Calu3 (cell line): ENCODE measurements at regions not wholly inside any gene's neighbourhood (a gene's known extent, or its start where the extent isn't known, plus 50 kb on each side); places are given as distances from the start of the nearest gene placed in this dataset.

Source experiments
- BruUV-seq: library from RNA; stranded (reverse); fragments of 400-500 nt; replicated peaks from 2 replicates; lab custom pipeline; 2021; lab: Mats Ljungman, UMichigan
- CTCF ChIA-PET: fragments of 300-600 bp; sonication (Branson Sonifier 250); formaldehyde crosslinking; loops from one replicate; lab custom pipeline; 2022; ENCODE audit warnings: antibody characterized with exemption; lab: Charles Lee
- DNase-seq: peaks from one replicate; pipeline ENCODE4 v3.0.0; 2022
- H3K27ac Mint-ChIP-seq: one replicate; pipeline ENCODE4 v1.8.0; 2022; ENCODE audit warnings: mixed read lengths; ENCODE audit not compliant: unreplicated experiment
- H3K27me3 Mint-ChIP-seq: one replicate; pipeline ENCODE4 v1.8.0; 2022; ENCODE audit warnings: mixed read lengths; ENCODE audit not compliant: unreplicated experiment
- H3K36me3 Mint-ChIP-seq: one replicate; pipeline ENCODE4 v1.8.0; 2022; ENCODE audit warnings: mild to moderate bottlenecking, moderate library complexity, mixed read lengths; ENCODE audit not compliant: insufficient read depth, unreplicated experiment
- H3K4me1 Mint-ChIP-seq: one replicate; pipeline ENCODE4 v1.8.0; 2022; ENCODE audit warnings: mild to moderate bottlenecking, low read depth, mixed read lengths; ENCODE audit not compliant: unreplicated experiment
- H3K4me3 Mint-ChIP-seq: one replicate; pipeline ENCODE4 v1.8.0; 2022; ENCODE audit warnings: mild to moderate bottlenecking, low read depth, moderate library complexity, mixed read lengths; ENCODE audit not compliant: unreplicated experiment
- H3K9me3 Mint-ChIP-seq: one replicate; pipeline ENCODE4 v1.8.0; 2022; ENCODE audit warnings: low read depth, mixed read lengths; ENCODE audit not compliant: unreplicated experiment
- CTCF ChIP-seq: fragments of 200-600 bp; IDR thresholded peaks from one replicate; pipeline ENCODE4 v1.8.0; 2022; ENCODE audit warnings: antibody characterized with exemption; ENCODE audit not compliant: unreplicated experiment
- intact Hi-C: fragments of 100-400 bp; cut with micrococcal nuclease; formaldehyde crosslinking; loops from one replicate; pipeline ENCODE4 v1.10.0; 2022; ENCODE audit not compliant: unreplicated experiment

DNA sequence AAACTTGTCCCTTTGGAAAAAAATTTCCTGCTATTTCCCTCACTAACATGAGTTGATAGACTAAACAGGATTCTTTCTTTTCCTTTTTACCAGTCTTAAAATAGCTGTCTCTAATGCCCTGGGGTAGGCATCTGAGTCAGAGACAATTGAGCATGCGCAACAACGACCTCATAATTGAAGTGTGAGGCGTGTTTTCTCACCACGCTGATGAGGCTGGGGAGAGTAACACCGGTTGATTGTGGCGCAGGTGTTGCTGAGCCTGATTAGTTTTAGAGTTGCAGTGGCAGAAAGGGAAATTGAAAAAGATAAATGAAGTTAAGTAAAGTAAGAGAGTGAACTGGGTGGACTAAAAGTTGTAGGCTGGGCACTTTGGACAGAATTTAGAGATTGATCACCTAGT, 213.7 kb downstream of the TLR4 start:
- no TSS peak for BruUV-seq
- DNase-seq = no peak
- no peak overlapping the region for H3K4me3 Mint-ChIP-seq
- intact Hi-C loops = no loop called here
- H3K36me3 Mint-ChIP-seq = no peaks in the 10 kb centered on the region
- no peaks in the 10 kb centered on the region for H3K27me3 Mint-ChIP-seq
- no peaks in the 10 kb centered on the region for H3K4me1 Mint-ChIP-seq
- TF ChIP-seq CTCF = no peak
- peaks cover 13% of the 10 kb centered on the region for H3K9me3 Mint-ChIP-seq
- CTCF ChIA-PET = no interaction called here
- no peak overlapping the region for H3K27ac Mint-ChIP-seq

DNA sequence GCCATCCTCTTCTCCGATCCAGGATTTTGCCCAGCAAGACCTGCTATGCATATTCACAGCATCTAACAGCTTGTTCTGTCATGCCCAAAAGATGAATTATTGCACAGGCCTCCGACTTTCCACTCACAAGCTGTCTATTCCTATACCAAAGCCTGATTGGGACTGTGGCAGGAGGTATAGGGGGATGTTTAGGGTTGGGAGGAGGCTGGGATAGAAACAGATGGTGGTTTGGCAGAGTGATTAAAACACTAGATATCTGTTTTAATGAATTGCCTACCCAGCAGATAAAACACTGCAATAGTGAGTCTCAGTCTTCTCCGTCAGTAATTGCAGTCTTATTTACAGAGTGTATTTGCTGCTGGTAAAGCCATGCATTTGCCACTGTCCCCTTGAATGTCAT, 215.3 kb downstream of the TLR4 start:
- no peaks in the 10 kb centered on the region for H3K4me1 Mint-ChIP-seq
- BruUV-seq = no TSS peak
- no peaks in the 10 kb centered on the region for H3K27me3 Mint-ChIP-seq
- CTCF ChIA-PET = no interaction called here
- TF ChIP-seq CTCF = no peak
- no peaks in the 10 kb centered on the region for H3K36me3 Mint-ChIP-seq
- DNase-seq = no peak
- intact Hi-C loops = no loop called here
- no peak overlapping the region for H3K27ac Mint-ChIP-seq
- H3K4me3 Mint-ChIP-seq = no peak overlapping the region
- peaks cover 13% of the 10 kb centered on the region for H3K9me3 Mint-ChIP-seq

DNA sequence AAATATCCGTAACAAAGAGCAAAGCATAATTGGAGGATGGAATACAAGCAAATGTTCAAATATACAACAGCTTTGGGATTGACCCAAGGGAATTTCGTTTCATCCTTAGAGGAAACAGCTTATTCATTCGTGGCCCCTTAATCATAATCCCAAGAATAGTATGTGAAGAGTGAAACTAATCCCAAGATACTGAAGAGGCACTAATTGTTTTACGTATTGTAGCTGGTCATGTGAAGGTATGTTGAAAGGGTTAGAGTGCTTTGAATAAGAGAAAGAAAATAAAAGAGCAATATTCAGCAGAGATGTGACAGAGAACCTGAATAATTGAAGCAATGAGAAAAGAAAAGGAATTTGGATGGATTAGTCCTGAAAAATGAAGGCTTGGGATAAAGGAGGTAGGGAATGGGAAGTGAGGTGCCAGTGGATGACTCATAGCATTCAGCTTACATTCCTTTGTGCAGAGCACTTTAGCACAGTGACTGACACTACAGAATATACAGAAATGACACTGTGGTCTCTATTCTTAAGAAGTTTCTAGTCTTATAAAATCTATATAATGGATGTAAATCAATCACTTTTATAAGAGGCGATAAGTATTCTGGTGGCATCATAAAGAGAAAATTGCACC, 221.9 kb downstream of the TLR4 start:
- Mint-ChIP-seq H3K27ac (no peak overlapping the region), H3K4me3 (no peak overlapping the region), H3K4me1 (no peaks in the 10 kb centered on the region), H3K9me3 (peaks cover 15% of the 10 kb centered on the region), H3K36me3 (no peaks in the 10 kb centered on the region), H3K27me3 (no peaks in the 10 kb centered on the region)
- CTCF ChIA-PET = no interaction called here
- no peak for TF ChIP-seq CTCF
- intact Hi-C loops = no loop called here
- no TSS peak for BruUV-seq
- no peak for DNase-seq

DNA sequence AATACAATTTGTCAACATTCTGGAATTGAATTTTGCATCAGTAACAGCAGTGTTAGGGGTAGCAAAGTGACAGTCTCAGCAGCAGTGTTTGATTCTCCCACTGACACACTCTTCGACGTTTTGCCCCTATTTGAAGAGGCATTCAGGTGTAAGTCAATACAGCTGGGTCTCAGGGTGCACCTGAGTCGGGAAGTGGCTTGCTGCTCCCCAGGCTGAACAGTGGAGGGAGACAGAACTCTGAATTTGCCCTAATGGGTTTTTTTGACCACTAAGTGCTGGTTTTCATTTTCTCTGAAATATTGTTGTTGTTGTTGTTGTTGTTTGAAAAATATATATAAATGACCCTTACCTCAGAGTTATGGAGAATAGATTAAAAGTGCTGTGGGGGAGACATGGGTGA, 223.2 kb downstream of the TLR4 start:
- H3K4me1 Mint-ChIP-seq = no peaks in the 10 kb centered on the region
- CTCF ChIA-PET = no interaction called here
- intact Hi-C loops = no loop called here
- H3K27ac Mint-ChIP-seq = no peak overlapping the region
- H3K36me3 Mint-ChIP-seq = no peaks in the 10 kb centered on the region
- DNase-seq = no peak
- H3K27me3 Mint-ChIP-seq = no peaks in the 10 kb centered on the region
- TF ChIP-seq CTCF = no peak
- BruUV-seq = no TSS peak
- H3K4me3 Mint-ChIP-seq = no peak overlapping the region
- H3K9me3 Mint-ChIP-seq = peaks cover 15% of the 10 kb centered on the region
